ENCODE measurements at regions not wholly inside any gene's neighbourhood (a gene's known extent, or its start where the extent isn't known, plus 50 kb on each side); places are given as distances from the start of the nearest gene placed in this dataset.

GRCh38 chr4:175351473-175351872, 433.3 kb downstream of the ADAM29 start:
- H4K8ac ChIP-seq (ENCODE audit: extremely low read depth, insufficient read depth, low read length): no peak overlapping the region
- no peak overlapping the region for H3K9ac ChIP-seq (replicated peaks in 1 of 4; ENCODE audit: extremely low read depth in 1 of 4, low read depth in 3 of 4, low read length in 3 of 4)
- no peaks in the 10 kb centered on the region for H3K9me3 ChIP-seq (ENCODE audit: insufficient read depth in 2 of 2, low read depth in 1 of 2, low read length in 1 of 2)
- H2BK12ac ChIP-seq (ENCODE audit: low read depth, low read length): no peak overlapping the region
- ChIA-PET CTCF (ENCODE audit: partially characterized antibody) (no interaction called here), POLR2A (ENCODE audit: partially characterized antibody) (no interaction called here)
- no peak overlapping the region for H3K4ac ChIP-seq (replicated peaks; ENCODE audit: insufficient read length, low read depth, low read length)
- H3K27ac ChIP-seq (ENCODE audit: low read depth, low read length): no peak overlapping the region
- H3K36me3 ChIP-seq (ENCODE audit: control insufficient read depth in 2 of 4, insufficient read depth in 4 of 4, low read length in 3 of 4): no peaks in the 10 kb centered on the region
- no peak overlapping the region for H3K18ac ChIP-seq (ENCODE audit: extremely low read depth, low read length)
- H3K4me2 ChIP-seq (ENCODE audit: insufficient read depth in 1 of 2, low read depth in 2 of 2, low read length in 2 of 2): no peak overlapping the region
- H4K20me1 ChIP-seq (replicated peaks in 1 of 2; ENCODE audit: control insufficient read depth in 1 of 2, insufficient read depth in 2 of 2, low read length in 2 of 2): no peaks in the 10 kb centered on the region
- H2BK5ac ChIP-seq (ENCODE audit: low read depth, low read length): no peak overlapping the region
- H3K23ac ChIP-seq (ENCODE audit: insufficient read length): no peak overlapping the region
- no peak overlapping the region for H3K14ac ChIP-seq (ENCODE audit: insufficient read length)
- H3K23me2 ChIP-seq (ENCODE audit: low read depth, low read length): no peaks in the 10 kb centered on the region
- FAIRE-seq (no peak), DNase-seq (ENCODE audit: low read depth in 1 of 2, low spot score in 2 of 2) (no peak)
- WGBS, 2 experiments (ENCODE audit: extremely low coverage in 1 of 2, insufficient coverage in 1 of 2, insufficient read length in 1 of 2, insufficient replicate concordance in 2 of 2, low coverage in 1 of 2, low lambda C conversion rate in 2 of 2, missing lambda C conversion rate in 1 of 2): 93% methylated on average over 2 of the region's 2 CpGs; no CpG with 5 or more reads in 1 of the 2 experiments
- H3K56ac ChIP-seq (replicated peaks; ENCODE audit: insufficient read length, low read depth, low read length): no peak overlapping the region
- H2BK20ac ChIP-seq (ENCODE audit: low read length): no peak overlapping the region
- no peak overlapping the region for H4K91ac ChIP-seq (replicated peaks; ENCODE audit: insufficient read length, low read length)
- H3K4me3 ChIP-seq (ENCODE audit: extremely low read depth in 1 of 4, insufficient read depth in 2 of 4, low read depth in 3 of 4, low read length in 4 of 4): no peak overlapping the region
- no peak overlapping the region for H2AFZ ChIP-seq (ENCODE audit: low read length)
- H3K79me2 ChIP-seq (ENCODE audit: control insufficient read depth in 1 of 2, insufficient read depth in 2 of 2, low read length in 2 of 2): no peaks in the 10 kb centered on the region
- no peak overlapping the region for H2AK5ac ChIP-seq (ENCODE audit: low read depth, low read length)
- H2BK15ac ChIP-seq (ENCODE audit: low read length): no peak overlapping the region
- no peak overlapping the region for H4K5ac ChIP-seq (ENCODE audit: insufficient read length, low read depth, low read length)
- no peaks in the 10 kb centered on the region for H3K4me1 ChIP-seq (replicated peaks in 1 of 4; ENCODE audit: control insufficient read depth in 3 of 4, insufficient read depth in 4 of 4, low read length in 3 of 4)
- peaks cover 0 to 1% (median 0%) of the 10 kb centered on the region in 4 experiments; a peak in 1 of 7 replicates for H3K27me3 ChIP-seq (replicated peaks in 1 of 4; ENCODE audit: control insufficient read depth in 3 of 4, extremely low read depth in 1 of 4, insufficient read depth in 3 of 4, low read length in 3 of 4)
- H3K79me1 ChIP-seq (ENCODE audit: low read depth, low read length): no peaks in the 10 kb centered on the region
- no peak overlapping the region for H2BK120ac ChIP-seq (replicated peaks; ENCODE audit: low read depth, low read length)
- TF ChIP-seq GABPA (IDR thresholded peaks at IDR 0.05; ENCODE audit: borderline replicate concordance, insufficient read depth, low read length): no peak
- no peak for TF ChIP-seq EZH2 (IDR thresholded peaks at IDR 0.05; ENCODE audit: low read depth, low read length, severe bottlenecking)
- TF ChIP-seq SIRT6 (IDR thresholded peaks at IDR 0.05; ENCODE audit: low read length): no peak
- no peak for TF ChIP-seq SIX5 (IDR thresholded peaks at IDR 0.05; ENCODE audit: low read depth, low read length)
- TF ChIP-seq GTF2F1 (IDR thresholded peaks at IDR 0.05; ENCODE audit: borderline replicate concordance, low read depth, low read length): no peak
- no peak for TF ChIP-seq CTBP2 (IDR thresholded peaks at IDR 0.05; ENCODE audit: borderline replicate concordance, insufficient read depth, insufficient read length, low read length)
- TF ChIP-seq PHF8 (conservative IDR thresholded peaks at IDR 0.05; ENCODE audit: low read depth, low read length): no peak
- TF ChIP-seq ATF3 (IDR thresholded peaks at IDR 0.05; ENCODE audit: insufficient read depth, low read depth, low read length): no peak
- no peak for TF ChIP-seq USF2 (IDR thresholded peaks at IDR 0.05; ENCODE audit: low read length)
- no peak for TF ChIP-seq TAF7 (optimal IDR thresholded peaks at IDR 0.05; ENCODE audit: borderline replicate concordance, low read depth, low read length)
- TF ChIP-seq HDAC2 (IDR thresholded peaks at IDR 0.05; ENCODE audit: borderline replicate concordance in 1 of 2, low read depth in 2 of 2, low read length in 2 of 2): no peak
- TF ChIP-seq CBX5 (IDR thresholded peaks at IDR 0.05; ENCODE audit: low read depth, low read length): no peak
- TF ChIP-seq TAF1 (IDR thresholded peaks at IDR 0.05; ENCODE audit: low read depth, low read length): no peak

All from H1 (cell line).